DOHH2 (cell line): ENCODE measurements at regions not wholly inside any gene's neighbourhood (a gene's known extent, or its start where the extent isn't known, plus 50 kb on each side); places are given as distances from the start of the nearest gene placed in this dataset.
A peak's percentile ranks its signal among the peaks of the same experiment; 100 is the strongest.

Experiments
- H3F3A ChIP-seq: fragments of 200-600 bp; sonication (generic), shearing (Covaris generic); 2 replicates; pipeline ENCODE4 v1.6.0; 2016; ENCODE audit warnings: antibody characterized with exemption, mild to moderate bottlenecking; ENCODE audit not compliant: control insufficient read depth, insufficient read depth
- H3K27ac ChIP-seq: fragments of 200-600 bp; sonication (generic); 2 replicates; pipeline ENCODE4 v1.5.1; 2014; ENCODE audit warnings: low read depth, mild to moderate bottlenecking, low read length, moderate library complexity
- H3K27me3 ChIP-seq: fragments of 200-600 bp; sonication (generic); 2 replicates; pipeline ENCODE4 v1.6.1; 2014; ENCODE audit warnings: mild to moderate bottlenecking, low read length, mixed read lengths; ENCODE audit not compliant: control insufficient read depth
- H3K36me3 ChIP-seq: fragments of 200-600 bp; sonication (generic); 2 replicates; pipeline ENCODE4 v1.6.1; 2014; ENCODE audit warnings: mild to moderate bottlenecking, low read length, moderate library complexity, mixed read lengths; ENCODE audit not compliant: control insufficient read depth
- H3K4me1 ChIP-seq: fragments of 200-600 bp; sonication (generic); 2 replicates; pipeline ENCODE4 v1.6.1; 2014; ENCODE audit warnings: mild to moderate bottlenecking, low read length, mixed read lengths; ENCODE audit not compliant: control insufficient read depth
- H3K4me2 ChIP-seq: fragments of 200-600 bp; sonication (generic); 2 replicates; pipeline ENCODE4 v1.6.0; 2014; ENCODE audit warnings: mild to moderate bottlenecking, low read length, moderate library complexity
- H3K4me3 ChIP-seq: fragments of 200-600 bp; sonication (generic); 2 replicates; pipeline ENCODE4 v1.5.1; 2014; ENCODE audit warnings: mild to moderate bottlenecking, low read length, mixed read lengths
- H3K79me2 ChIP-seq: fragments of 200-600 bp; sonication (generic); 2 replicates; pipeline ENCODE4 v1.6.1; 2014; ENCODE audit warnings: mild to moderate bottlenecking, low read length, mixed read lengths; ENCODE audit not compliant: control insufficient read depth
- H3K9me2 ChIP-seq: fragments of 200-600 bp; sonication (generic); replicated peaks from 2 replicates; pipeline ENCODE4 v1.6.1; 2014; ENCODE audit warnings: mild to moderate bottlenecking, low read length, mixed read lengths; ENCODE audit not compliant: control insufficient read depth
- H3K9me3 ChIP-seq: fragments of 200-600 bp; sonication (generic); 2 replicates; pipeline ENCODE4 v1.6.1; 2014; ENCODE audit warnings: antibody characterized with exemption, low read length, mixed read lengths; ENCODE audit not compliant: control insufficient read depth, insufficient read depth
- H4K20me1 ChIP-seq: fragments of 200-600 bp; sonication (generic); 2 replicates; pipeline ENCODE4 v1.6.0; 2014; ENCODE audit warnings: low read depth, mild to moderate bottlenecking, antibody characterized with exemption, low read length, moderate library complexity; ENCODE audit not compliant: control insufficient read depth, insufficient read depth
- CTCF ChIP-seq: fragments of 200-600 bp; sonication (generic); IDR thresholded peaks from one replicate; pipeline ENCODE4 v1.5.1; 2014; ENCODE audit warnings: antibody characterized with exemption, mild to moderate bottlenecking, low read depth, low read length; ENCODE audit not compliant: poor library complexity, severe bottlenecking
- EZH2phosphoT487 ChIP-seq: fragments of 200-600 bp; sonication (generic); IDR thresholded peaks from 2 replicates; pipeline ENCODE4 v1.6.1; 2017; ENCODE audit warnings: borderline replicate concordance, mild to moderate bottlenecking, antibody characterized with exemption, low read length, moderate library complexity, mixed read lengths

- no peak overlapping the region for H3K4me3 ChIP-seq
- no peaks in the 10 kb centered on the region for H3K9me2 ChIP-seq
- no peaks in the 10 kb centered on the region for H3K36me3 ChIP-seq
- no peak for TF ChIP-seq EZH2phosphoT487
- TF ChIP-seq CTCF: no peak
- H3K27ac ChIP-seq: no peak overlapping the region
- no peaks in the 10 kb centered on the region for H4K20me1 ChIP-seq
- H3K9me3 ChIP-seq: no peaks in the 10 kb centered on the region
- H3K79me2 ChIP-seq: no peaks in the 10 kb centered on the region
- H3K4me2 ChIP-seq: no peak overlapping the region
- peaks cover 3% of the 10 kb centered on the region for H3K4me1 ChIP-seq
- no peaks in the 10 kb centered on the region for H3K27me3 ChIP-seq
- H3F3A ChIP-seq: no peaks in the 10 kb centered on the region
Measured at GRCh38 chrX:45266456-45266855, 65.8 kb upstream of the DIPK2B start.

GRCh38 chrX:45264865-45265264 is 64.2 kb upstream of the DIPK2B start:
- Histone ChIP-seq H4K20me1 (no peaks in the 10 kb centered on the region), H3K4me2 (no peak overlapping the region), H3K4me1 (peaks cover 19% of the 10 kb centered on the region), H3K27me3 (no peaks in the 10 kb centered on the region), H3K4me3 (no peak overlapping the region), H3K9me2 (no peaks in the 10 kb centered on the region), H3K36me3 (no peaks in the 10 kb centered on the region), H3K27ac (no peak overlapping the region), H3K9me3 (no peaks in the 10 kb centered on the region), H3K79me2 (no peaks in the 10 kb centered on the region), H3F3A (no peaks in the 10 kb centered on the region)
- TF ChIP-seq EZH2phosphoT487 (no peak), CTCF (no peak)

- H3F3A ChIP-seq: no peaks in the 10 kb centered on the region
- no peaks in the 10 kb centered on the region for H3K27me3 ChIP-seq
- no peaks in the 10 kb centered on the region for H3K79me2 ChIP-seq
- peaks cover 52% of the 10 kb centered on the region for H3K4me1 ChIP-seq
- H3K4me2 ChIP-seq: no peak overlapping the region
- peak overlapping the region; percentile 61 for H3K27ac ChIP-seq
- H4K20me1 ChIP-seq: no peaks in the 10 kb centered on the region
- TF ChIP-seq EZH2phosphoT487 (no peak), CTCF (no peak)
- H3K9me2 ChIP-seq: no peaks in the 10 kb centered on the region
- no peak overlapping the region for H3K4me3 ChIP-seq
- no peaks in the 10 kb centered on the region for H3K36me3 ChIP-seq
- H3K9me3 ChIP-seq: no peaks in the 10 kb centered on the region
Measured at GRCh38 chrX:45261471-45261870, 60.8 kb upstream of the DIPK2B start.

GRCh38 chrX:45261005-45261404 is 60.3 kb upstream of the DIPK2B start:
- H3K27ac ChIP-seq: peak overlapping the region; percentile 61
- H3K4me3 ChIP-seq: no peak overlapping the region
- H4K20me1 ChIP-seq: no peaks in the 10 kb centered on the region
- no peaks in the 10 kb centered on the region for H3K9me2 ChIP-seq
- H3K9me3 ChIP-seq: no peaks in the 10 kb centered on the region
- H3K27me3 ChIP-seq: no peaks in the 10 kb centered on the region
- TF ChIP-seq EZH2phosphoT487 (no peak), CTCF (no peak)
- peak overlapping the region; percentile 34 for H3K4me2 ChIP-seq
- H3K36me3 ChIP-seq: no peaks in the 10 kb centered on the region
- H3K79me2 ChIP-seq: no peaks in the 10 kb centered on the region
- peaks cover 53% of the 10 kb centered on the region for H3K4me1 ChIP-seq
- no peaks in the 10 kb centered on the region for H3F3A ChIP-seq
